HG03378 (cell line): ENCODE measurements at regions not wholly inside any gene's neighbourhood (a gene's known extent, or its start where the extent isn't known, plus 50 kb on each side); places are given as distances from the start of the nearest gene placed in this dataset.
"Not testable (repeated sequence)": the region's sequence is repeated elsewhere in the genome, so short reads cannot be mapped to it uniquely, and the experiment has no call there.

ENCODE experiments used
- ATAC-seq: cut with Tn5 transposase; IDR thresholded peaks from one replicate; pipeline ENCODE4 v1.9.1; 2021; ENCODE audit warnings: mild to moderate bottlenecking, moderate library complexity; ENCODE audit not compliant: unreplicated experiment

DNA sequence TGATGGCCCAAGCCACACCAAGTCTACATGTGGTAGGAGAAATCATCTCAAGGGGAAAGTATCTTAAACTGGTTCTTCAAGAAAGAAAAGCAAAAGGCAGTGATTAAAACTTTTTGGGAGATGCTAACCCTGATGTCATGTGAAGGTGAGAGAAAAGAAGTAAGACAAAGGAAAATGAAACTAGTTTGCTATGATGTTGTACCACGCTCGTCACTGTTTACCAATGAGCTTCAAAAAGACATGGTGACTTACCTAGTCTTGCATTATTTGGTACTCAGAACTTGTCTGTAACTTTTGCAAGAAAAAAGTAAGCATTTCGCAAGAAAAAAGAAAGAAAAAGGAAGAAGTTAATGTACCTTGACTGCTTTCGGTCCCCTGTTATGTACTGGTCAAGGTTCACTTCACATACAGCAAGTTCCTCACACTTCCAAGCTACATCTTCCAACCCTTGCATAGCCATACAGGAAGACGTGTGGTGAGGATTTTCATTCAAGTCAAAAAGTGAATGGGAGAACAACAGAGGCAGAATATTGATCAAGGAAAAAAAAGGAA is 739.3 kb downstream of the NR2F1-AS1 start:
- ATAC-seq = no peak

DNA sequence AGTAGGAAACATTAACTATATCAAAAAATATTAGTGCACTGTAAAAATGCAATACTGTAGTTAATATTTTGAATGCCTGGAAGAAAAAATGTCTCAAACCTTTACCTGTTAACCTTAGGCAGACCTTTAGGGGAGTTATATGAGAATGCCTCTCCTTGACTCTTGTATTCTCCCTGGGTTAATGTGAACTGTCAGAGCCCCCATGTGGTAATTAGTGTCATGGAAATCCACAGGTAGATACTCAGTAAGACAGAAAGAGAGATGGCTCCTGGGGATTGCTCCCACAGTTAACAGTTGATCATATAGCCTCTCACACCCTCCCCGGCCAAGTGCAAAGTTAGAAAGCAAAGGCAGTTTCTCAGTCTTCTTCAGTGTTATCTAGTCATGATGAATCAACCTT is 742.8 kb downstream of the NR2F1-AS1 start:
- no peak for ATAC-seq

DNA sequence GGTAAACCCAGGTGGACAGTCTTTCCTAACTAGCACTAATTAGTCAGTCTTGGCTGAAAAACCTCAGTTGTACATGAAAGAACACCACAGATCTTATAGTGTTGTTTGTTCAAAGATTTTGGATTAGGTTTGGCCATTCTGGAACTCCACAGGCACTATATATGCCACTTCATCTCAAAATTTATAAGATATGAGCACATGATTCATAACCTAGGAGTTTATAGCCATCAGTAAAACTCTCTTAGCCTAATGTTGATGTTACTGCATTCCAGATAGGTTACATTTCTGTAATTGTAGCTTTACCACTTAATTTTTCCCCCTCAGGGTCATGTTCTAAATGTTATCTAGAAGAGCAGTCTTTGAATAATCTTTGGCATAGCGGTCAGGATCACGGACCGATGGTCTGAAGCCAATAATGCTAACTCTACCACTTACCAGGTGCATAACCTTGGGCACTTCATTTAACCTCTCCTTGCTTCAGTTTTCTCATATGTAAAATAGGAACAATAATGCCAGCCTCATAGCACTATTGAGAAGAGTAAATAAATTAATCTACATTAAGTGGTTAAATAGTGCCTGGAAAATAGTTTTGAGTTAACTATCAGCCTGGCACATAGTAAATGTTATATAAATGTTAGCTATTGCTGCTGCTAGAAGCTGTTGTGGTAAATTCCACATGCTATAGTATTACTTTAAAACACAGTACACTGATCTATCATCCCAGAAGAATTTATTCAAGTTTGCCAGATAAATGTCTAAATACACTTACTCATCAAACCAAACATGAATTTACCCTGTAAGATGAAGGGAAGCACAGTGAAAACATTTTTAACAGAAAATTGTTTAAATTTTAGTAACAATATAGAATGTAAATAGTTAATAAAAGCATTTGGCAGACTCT is 743.9 kb downstream of the NR2F1-AS1 start:
- ATAC-seq = no peak

DNA sequence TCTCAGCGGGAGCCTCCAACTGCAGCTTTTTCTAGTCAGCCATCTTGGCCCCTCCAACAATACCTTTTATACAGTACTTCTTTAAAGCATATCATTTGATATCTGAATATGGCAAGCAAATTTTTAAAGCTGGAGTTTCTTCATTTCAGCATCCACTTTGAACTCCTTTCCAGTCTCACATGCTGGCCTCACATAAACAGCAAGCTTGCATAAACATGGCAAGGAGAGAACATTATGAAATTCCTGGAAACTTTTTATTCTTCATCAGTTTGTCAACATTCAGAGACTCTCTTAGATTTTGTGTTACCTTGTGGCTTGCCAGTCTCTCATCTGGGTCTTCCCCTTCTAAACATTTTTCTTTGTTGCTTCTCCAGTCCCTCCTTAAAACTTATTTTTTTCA is 745.3 kb downstream of the NR2F1-AS1 start:
- ATAC-seq = no peak

DNA sequence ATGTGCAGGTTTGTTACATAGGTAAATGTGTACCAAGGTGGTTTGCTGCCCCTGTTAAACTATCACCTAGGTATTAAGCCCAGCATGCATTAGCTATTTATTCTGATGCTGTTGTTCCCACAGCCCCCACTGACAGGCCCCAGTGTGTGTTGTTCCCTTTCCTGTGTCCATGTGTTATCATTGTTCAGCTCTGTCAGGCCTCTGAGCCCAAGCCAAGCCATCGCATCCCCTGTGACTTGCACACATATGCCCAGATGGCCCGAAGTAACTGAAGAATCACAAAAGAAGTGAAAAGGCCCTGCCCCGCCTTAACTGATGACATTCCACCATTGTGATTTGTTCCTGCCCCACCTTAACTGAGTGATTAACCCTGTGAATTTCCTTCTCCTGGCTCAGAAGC is 757.5 kb downstream of the NR2F1-AS1 start:
- ATAC-seq = not testable (repeated sequence)

DNA sequence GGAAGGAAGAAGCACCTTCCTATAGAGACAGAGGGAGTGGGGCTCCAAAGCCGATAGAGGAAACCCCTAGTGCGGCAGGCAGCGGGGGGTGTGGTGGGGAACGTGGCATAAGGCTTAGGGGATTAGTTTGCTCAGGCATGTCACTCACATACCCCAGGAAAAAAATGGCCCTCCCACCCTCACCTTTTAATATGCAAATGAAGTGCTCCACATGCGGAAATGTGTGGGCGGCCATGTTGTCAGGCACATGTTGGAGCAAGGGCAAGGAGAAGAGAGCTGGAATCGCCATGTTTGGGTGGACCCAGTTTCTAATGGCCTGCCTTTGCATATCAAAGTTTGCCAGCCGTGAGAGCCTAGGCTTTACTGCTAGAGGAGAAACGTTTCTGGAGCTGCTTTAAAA is 758.8 kb downstream of the NR2F1-AS1 start:
- ATAC-seq = no peak

DNA sequence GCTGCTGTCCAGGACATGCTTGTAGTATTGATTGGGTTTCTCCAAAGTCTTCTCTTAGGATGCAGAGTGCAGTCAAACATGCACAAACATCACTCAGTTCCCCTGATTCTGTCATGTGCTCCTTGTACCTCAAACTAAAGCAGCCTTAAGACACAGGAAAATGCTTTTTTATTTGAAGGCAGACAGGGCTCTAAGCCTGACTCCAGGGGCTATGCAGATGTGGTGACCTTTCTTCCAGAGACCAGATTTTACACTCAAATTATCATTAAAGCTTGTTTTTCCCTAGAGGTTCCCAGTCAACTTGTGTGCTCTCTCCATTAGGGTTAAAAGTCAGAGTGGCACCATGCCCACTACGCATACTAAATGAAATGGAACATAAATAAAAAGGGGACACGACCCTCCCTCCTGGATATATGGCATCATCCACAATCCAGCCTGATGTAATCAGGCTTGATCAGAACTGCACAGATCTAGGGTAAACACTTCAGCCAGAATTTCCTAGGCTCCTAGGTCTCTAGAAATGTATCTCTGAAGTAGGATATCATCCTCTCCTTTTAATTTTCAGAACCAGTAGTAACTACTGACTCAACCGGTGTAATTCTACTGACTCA is 771.1 kb downstream of the NR2F1-AS1 start:
- no peak for ATAC-seq

DNA sequence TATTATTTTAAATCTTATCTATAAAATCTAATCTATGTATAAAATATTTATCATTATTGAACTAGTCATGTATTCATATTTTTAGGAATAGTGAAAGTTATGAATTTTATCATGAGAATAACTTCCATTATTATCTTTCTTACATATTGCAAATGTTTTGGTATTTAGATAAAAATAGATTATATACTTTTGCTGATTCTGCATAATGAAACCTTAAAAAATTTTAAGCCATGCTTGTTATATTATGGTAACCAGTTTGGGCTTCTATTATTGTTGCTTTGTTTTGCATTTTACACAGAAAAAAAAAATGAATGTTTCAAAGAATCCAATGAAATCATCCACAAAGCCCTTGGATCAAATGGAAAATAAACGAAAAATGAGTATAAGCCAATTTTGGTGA is 772.5 kb downstream of the NR2F1-AS1 start:
- ATAC-seq = no peak

DNA sequence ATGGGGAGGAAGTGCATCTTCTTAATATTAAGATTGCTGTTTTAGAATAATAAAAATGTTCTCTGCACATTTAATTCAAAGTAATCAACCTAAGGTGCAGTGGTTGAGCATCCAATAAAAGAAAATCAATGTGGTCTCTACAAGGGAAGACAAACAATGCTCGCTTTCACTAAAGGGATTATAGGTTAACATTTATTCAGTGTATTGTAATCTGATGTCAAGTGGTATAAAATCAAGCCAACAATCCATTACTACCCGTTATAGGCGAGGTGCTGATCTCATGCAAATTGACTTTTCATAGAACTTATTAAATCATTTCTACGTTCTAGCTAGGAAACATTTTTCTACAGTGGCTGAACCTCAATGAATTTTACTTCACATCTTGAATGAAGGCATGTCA is 773.9 kb downstream of the NR2F1-AS1 start:
- ATAC-seq = no peak

DNA sequence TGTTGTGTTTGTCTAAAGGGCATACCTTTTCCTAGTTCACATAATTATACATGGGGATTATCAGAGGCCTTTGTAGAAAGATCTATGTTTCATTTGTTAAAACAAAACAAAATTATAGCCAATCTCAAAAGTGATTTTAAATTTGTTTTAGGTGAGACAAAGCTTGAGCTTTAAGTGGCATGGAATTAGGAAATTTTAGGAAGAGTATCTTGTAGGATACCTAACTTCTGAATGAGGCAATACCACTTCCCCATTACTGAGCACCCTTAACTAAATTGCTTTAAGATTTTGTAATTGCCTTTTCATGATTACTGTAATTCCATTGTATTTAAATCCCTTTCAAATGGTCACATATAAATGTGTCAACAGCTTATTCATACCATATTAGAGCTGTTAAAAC is 775.6 kb downstream of the NR2F1-AS1 start:
- no peak for ATAC-seq

DNA sequence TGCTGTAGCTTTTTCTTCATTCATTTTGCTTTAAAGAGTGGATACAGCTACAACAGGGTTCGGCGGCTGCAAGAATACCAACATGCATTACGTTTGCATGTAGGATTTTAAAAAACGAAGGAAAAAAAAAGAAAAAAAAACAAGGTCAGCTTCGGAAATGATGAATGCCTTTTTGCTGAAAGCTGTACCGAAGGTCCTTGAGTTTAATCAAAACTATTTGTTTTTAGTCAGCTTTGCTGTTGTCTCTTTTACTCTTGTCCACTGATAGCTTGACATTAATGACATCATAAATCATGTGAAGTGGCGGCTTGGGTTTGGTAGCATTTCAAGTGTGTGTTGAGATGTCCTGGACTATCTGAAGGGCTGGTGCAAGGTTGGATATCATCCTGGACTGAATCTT is 779.1 kb downstream of the NR2F1-AS1 start:
- no peak for ATAC-seq

DNA sequence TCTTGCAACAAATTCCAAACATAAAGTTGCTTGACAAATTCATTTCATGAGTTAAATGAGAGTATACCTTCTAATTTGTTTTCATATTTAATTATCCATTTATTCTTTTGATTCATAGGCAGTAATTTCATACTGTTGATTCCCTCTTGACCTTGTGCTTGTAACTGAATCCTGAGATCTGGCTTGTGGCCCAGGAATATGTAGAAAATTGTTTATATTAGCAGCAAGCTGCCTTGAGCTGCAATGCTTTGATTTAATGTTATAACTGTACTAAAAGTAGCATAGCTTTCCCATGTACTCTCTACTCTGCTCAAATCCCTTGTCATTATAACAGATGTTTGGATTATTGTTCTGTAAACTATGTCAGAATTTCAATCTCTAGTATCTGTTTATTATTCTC is 780.7 kb downstream of the NR2F1-AS1 start:
- ATAC-seq = no peak

DNA sequence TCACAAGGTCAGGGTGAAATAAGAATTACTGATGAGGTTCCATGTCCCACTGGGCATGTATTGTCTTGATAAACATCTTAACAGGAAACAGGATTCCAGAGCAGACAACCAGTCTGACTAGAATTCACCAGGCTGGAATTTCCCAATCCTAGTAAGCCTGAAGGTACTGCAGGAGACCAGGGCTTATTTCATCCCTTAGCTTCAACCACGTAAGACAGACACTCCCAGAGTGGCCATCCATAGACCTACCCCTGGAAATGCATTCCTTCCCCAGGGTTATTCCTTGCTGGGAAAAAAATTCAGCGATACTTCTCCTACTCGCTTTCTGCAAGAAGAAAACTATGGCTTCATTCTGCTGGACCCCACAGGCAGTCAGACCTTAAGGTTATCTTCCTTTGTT is 785.4 kb downstream of the NR2F1-AS1 start:
- no peak for ATAC-seq

DNA sequence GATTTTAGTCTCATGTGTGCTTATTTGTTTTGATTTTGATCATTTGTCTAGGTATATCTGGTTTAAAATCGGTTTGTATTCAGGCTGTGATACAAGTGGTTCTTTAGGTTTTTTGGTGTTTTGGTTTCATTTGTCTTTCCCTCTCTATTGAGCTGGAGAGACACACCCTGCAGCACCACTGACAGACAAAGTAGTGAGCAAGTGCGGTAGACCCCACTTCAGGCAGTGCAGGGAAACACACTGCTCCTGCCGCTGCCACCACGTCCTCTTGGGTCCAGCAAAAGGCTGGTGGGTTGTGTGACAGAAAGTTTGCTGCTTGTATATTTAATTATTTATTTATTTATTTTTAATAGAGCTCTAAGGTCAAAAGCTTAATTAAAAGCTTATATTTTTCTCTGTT is 801.0 kb downstream of the NR2F1-AS1 start:
- no peak for ATAC-seq

DNA sequence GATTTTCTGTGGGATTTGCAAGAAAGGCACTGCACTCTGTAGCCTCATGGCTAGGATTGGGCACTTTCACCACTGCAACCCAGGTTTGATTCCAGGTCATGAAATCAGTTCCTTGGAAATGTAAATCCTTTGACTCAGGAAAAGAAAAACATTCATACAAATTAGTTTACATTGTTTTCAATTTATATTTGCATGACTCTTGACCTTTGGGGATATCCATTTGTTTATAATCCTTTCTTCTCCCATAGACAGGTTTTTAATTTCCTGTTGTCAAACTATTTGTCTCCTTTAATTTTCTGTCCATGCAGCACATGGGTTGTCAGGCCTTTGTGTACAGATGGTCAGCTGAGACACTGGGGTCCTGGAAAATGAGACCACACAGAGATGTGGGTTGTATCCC is 801.5 kb downstream of the NR2F1-AS1 start:
- ATAC-seq = no peak

DNA sequence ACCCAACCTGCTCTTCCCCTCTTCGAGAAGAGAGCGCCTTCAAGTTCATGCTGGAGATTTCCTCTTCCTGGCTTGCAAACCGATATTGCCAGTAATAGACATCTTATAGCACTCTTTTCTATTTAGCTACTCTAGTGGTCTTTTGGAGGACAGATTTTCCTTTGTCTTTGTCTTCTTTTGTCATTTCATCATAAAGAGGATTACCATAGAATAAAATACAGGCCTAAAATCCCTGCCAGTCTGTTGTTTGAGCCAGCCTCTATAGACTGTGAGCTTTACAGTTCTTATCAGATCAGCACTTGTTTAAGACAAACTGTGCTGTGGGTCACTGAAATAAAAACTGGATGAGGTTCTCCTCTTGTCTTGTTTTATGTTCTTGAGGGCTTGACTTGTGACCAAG is 802.8 kb downstream of the NR2F1-AS1 start:
- ATAC-seq = no peak

DNA sequence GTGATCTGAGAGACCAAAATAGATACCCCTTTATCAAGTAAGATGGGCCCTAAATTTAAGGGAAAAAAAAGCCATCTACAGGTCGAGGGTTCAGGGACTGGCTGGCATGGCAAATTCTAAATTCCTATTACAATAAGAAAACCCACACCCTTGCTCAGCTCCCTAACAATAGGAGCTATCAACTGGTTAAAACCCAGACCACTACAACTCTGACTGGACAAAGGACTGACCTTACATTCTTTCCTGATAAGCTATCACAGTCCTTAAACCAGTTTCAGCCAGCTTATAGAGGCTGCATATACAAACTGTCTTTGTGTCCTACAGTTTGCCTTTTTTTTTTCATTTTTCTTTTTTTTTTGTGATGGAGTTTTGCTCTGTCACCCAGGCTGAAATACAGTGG is 803.6 kb downstream of the NR2F1-AS1 start:
- ATAC-seq = no peak

DNA sequence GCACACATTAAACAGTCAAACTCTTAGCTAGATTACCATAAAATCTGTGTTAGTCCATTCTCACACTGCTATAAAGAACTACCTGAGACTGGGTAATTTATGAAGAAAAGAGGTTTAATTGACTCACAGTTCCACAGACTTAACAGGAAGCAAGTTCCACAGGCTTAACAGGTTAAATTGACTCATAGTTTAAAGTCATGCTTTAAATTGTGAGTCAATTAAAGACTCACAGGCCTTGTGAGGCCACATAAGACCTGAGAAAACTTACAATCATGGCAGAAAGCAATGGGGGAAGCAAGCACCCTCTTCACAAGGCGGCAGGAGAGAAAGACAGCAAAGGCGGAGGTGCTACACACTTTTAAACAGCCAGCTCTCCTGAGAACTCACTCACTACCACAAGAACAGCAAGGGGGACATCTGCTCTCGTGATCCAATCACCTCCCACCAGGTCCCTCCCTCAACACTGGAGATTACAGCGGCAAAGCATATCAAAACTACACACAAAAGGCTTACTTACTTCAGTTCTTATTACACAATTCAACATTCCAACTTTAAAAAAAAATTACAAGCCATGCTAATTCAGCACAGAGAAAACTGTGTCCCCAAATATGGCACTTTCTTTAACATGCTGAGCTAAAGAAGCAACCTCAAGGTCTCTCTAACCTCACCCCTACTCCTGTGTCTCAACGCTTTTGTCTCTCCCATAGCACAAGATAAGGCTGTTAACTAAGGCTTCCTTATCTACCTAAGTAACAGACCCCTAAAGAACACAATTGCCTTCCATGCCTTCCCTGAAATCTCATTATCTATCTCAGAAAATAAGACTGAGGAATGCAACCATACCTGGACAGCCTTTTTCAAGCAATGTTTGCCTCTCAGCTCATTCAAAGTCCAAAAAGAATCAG is 805.1 kb downstream of the NR2F1-AS1 start:
- no peak for ATAC-seq

DNA sequence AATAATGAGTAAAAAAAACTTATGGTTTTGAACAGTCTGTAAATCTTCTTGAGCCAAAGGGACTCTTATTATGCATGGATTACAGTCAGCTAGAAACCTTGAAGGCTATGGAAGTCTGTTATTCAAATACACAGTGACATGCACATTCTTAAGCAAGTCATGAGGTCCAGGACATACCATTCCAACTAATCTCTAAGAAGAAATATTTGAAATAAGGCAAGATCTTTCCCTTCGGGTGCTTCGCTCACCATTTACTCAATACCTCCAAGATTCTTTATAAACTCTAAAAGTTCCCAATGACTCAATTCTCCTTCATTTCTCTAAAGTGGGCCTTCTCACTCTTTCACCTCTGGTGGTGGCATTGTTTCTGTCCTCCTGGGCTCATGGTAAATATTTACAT is 811.0 kb downstream of the NR2F1-AS1 start:
- ATAC-seq = no peak

DNA sequence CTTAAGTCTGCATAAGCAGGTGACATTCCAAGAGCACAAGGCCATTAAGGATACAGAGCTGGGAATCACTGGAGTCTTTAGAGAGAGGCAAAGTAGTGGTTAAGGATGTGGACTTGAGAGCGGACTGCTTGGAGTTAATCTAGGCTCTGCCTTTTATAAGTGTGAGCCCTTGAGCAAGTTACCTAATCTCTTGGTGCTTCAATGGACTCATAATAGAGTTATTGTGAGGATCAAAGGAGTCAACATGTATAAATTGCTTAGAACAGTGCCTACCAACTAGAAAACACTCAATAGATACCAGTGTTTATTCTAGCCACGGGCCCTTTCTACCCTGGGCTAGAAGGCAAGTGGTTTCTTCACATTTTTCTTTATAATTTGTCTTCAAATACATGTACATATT is 819.4 kb downstream of the NR2F1-AS1 start:
- no peak for ATAC-seq

DNA sequence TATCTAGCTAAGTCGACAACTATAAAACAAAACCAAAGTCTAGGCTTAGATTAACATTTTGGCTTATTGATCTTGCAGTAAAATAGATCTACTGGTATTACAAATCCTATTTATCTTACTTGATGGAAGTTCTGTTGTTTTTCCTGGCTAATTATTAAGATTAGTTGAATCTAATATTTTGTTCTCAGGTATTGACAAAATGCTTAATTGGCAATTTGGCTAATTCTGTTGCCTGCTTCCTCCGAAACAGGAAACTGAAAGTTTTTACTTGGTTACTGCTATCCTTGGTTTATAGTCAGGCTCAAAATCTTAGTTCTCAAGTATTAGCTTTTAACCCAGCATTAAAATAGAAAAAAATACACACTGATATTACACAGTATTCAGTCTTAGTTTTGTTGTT is 820.5 kb downstream of the NR2F1-AS1 start:
- ATAC-seq = no peak
